Right forelimb (tissue), 1 donor: ENCODE measurements at regions not wholly inside any gene's neighbourhood (a gene's known extent, or its start where the extent isn't known, plus 50 kb on each side); places are given as distances from the start of the nearest gene placed in this dataset.

Experiments used
- DNase-seq: peaks from one replicate; pipeline ENCODE4 v3.0.0-alpha.2; 2018

GRCh38 chr15:38048001-38048455, 113.6 kb downstream of the TMCO5A start:
- DNase-seq, result no peak

GRCh38 chr15:38049891-38050290, 115.5 kb downstream of the TMCO5A start:
- no peak for DNase-seq

GRCh38 chr15:38050529-38051448, 116.3 kb downstream of the TMCO5A start:
- DNase-seq, result no peak

GRCh38 chr15:38053205-38053604, 118.8 kb downstream of the TMCO5A start:
- DNase-seq, result no peak

- no peak for DNase-seq
These were observed 119.3 kb downstream of the TMCO5A start for GRCh38 chr15:38053776-38054175.

- no peak for DNase-seq
These were observed 120.0 kb downstream of the TMCO5A start for GRCh38 chr15:38054488-38054887.

- no peak for DNase-seq
These were observed 124.2 kb downstream of the TMCO5A start for GRCh38 chr15:38058596-38059075.

- no peak for DNase-seq
These were observed 125.2 kb downstream of the TMCO5A start for GRCh38 chr15:38059665-38060064.

GRCh38 chr15:38061856-38062649, 127.6 kb downstream of the TMCO5A start:
- no peak for DNase-seq

- no peak for DNase-seq
These were observed 128.3 kb downstream of the TMCO5A start for GRCh38 chr15:38062696-38063095.

- DNase-seq, result no peak
These were observed 131.4 kb downstream of the TMCO5A start for GRCh38 chr15:38065721-38066345.

GRCh38 chr15:38066612-38067011, 132.2 kb downstream of the TMCO5A start:
- DNase-seq, result no peak

GRCh38 chr15:38068626-38069391, 134.4 kb downstream of the TMCO5A start:
- peak; percentile 68 for DNase-seq

GRCh38 chr15:38069511-38070011, 135.1 kb downstream of the TMCO5A start:
- peak; percentile 64 for DNase-seq

- DNase-seq, result no peak
These were observed 136.3 kb downstream of the TMCO5A start for GRCh38 chr15:38070778-38071177.

GRCh38 chr15:38071211-38071972, 137.0 kb downstream of the TMCO5A start:
- DNase-seq, result no peak

GRCh38 chr15:38072007-38072347, 137.5 kb downstream of the TMCO5A start:
- no peak for DNase-seq

- DNase-seq, result peak; percentile 88
These were observed 138.1 kb downstream of the TMCO5A start for GRCh38 chr15:38072348-38073177.

- peak; percentile 52 for DNase-seq
These were observed 138.9 kb downstream of the TMCO5A start for GRCh38 chr15:38073178-38073946.

- no peak for DNase-seq
These were observed 139.6 kb downstream of the TMCO5A start for GRCh38 chr15:38074029-38074428.
